ENCODE measurements at regions not wholly inside any gene's neighbourhood (a gene's known extent, or its start where the extent isn't known, plus 50 kb on each side); places are given as distances from the start of the nearest gene placed in this dataset.

DNA sequence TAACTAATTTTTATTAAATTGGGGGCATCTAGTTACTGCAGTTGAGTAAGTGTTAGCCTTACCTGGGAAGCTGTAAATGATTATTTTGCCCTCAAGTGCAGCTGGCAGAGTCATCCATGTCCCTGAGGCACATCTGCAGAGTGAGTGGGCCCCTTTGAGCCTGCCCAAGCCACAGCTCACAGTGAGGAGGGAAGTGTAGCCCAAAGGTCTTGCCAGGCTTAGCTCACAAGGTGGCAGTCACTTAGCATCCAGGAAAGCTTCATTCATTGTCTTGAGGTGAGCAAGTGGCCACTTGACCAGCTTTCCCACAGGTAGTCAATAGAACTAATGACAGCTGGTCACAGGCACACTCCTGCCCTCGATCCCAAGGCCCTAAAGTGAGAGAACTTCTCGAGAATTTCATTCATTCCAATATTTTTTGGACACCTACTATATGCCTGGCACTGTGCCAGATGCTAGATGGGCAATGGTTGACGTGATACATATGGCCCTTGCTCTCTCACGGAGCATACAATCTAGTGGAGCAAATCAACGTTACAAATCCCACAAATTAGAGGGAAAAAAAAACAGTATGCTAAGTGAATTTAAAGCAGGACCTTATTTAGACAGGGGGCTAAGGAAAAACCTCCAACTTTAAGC is 163.3 kb upstream of the IL12A start (continued):
- no peak for TF ChIP-seq ZNF837 (tag by site-specific recombination; IDR thresholded peaks at IDR 0.05)
- no peak for TF ChIP-seq SCRT2 (tag by site-specific recombination; IDR thresholded peaks at IDR 0.05)
- TF ChIP-seq ZNF544 (tag by site-specific recombination; IDR thresholded peaks at IDR 0.05) = peak; percentile 70; the same call in 1 of the 2 replicates
- TF ChIP-seq ZNF660 (tag by site-specific recombination; IDR thresholded peaks at IDR 0.05) = 0 out of 2 replicates have a peak, but pooled peaks have one; percentile 57
- TF ChIP-seq, protein P1, sequence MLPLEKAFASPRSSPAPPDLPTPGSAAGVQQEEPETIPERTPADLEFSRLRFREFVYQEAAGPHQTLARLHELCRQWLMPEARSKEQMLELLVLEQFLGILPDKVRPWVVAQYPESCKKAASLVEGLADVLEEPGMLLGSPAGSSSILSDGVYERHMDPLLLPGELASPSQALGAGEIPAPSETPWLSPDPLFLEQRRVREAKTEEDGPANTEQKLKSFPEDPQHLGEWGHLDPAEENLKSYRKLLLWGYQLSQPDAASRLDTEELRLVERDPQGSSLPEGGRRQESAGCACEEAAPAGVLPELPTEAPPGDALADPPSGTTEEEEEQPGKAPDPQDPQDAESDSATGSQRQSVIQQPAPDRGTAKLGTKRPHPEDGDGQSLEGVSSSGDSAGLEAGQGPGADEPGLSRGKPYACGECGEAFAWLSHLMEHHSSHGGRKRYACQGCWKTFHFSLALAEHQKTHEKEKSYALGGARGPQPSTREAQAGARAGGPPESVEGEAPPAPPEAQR (tag by site-specific recombination; IDR thresholded peaks at IDR 0.05) = no peak
- TF ChIP-seq ZNF112 (tag by site-specific recombination; IDR thresholded peaks at IDR 0.05) = 0 out of 2 replicates have a peak, but pooled peaks have one; percentile 18
- 0 out of 2 replicates have a peak, but pooled peaks have one; percentile 15 for TF ChIP-seq KLF10 (tag by site-specific recombination; IDR thresholded peaks at IDR 0.05)

DNA sequence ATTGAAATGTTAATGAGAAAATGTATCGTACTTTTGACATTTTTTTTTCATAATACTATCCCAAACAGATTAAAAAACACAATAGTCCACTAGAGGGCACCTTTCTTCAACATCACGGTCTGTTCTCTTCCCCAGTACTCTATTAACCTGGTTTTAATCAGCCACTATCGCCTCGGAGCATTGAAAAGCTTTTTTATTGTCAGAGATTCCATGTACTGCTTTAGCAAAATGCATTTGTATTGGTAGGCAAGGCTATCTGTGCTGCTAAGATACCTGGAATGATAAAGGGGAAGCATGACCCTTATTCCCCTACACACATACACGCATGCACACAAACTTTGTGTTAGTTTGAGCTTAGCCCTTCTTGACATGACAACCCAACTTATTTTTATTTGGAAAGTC is 160.1 kb upstream of the IL12A start:
- H3K9me3 ChIP-seq (ENCODE audit: control insufficient read depth, insufficient read depth, low read depth, low read length) = no peaks in the 10 kb centered on the region
- ChIA-PET POLR2A (interaction anchor here (1.1 kb wide), 1 partner anchor 63 kb away, joined by 5 read pairs; no protein-coding TSS in a partner anchor), CTCF (interaction anchor here (0.6 to 6.3 kb wide), 30 partner anchors 10 to 865 kb away, joined by 3 to 45 read pairs (median 5); no protein-coding TSS in a partner anchor)
- no peak overlapping the region for H3K4me3 ChIP-seq (ENCODE audit: low read depth, low read length)
- H3K27ac ChIP-seq (ENCODE audit: extremely low read depth, low read depth, low read length) = peak overlapping the region; percentile 55
- no peaks in the 10 kb centered on the region for H3K36me3 ChIP-seq (ENCODE audit: control insufficient read depth in 2 of 2, insufficient read depth in 1 of 2, low read length in 2 of 2)
- peaks cover 27% of the 10 kb centered on the region for H3K4me1 ChIP-seq (ENCODE audit: control insufficient read depth, insufficient read depth, low read length)
- TF ChIP-seq, protein P2, sequence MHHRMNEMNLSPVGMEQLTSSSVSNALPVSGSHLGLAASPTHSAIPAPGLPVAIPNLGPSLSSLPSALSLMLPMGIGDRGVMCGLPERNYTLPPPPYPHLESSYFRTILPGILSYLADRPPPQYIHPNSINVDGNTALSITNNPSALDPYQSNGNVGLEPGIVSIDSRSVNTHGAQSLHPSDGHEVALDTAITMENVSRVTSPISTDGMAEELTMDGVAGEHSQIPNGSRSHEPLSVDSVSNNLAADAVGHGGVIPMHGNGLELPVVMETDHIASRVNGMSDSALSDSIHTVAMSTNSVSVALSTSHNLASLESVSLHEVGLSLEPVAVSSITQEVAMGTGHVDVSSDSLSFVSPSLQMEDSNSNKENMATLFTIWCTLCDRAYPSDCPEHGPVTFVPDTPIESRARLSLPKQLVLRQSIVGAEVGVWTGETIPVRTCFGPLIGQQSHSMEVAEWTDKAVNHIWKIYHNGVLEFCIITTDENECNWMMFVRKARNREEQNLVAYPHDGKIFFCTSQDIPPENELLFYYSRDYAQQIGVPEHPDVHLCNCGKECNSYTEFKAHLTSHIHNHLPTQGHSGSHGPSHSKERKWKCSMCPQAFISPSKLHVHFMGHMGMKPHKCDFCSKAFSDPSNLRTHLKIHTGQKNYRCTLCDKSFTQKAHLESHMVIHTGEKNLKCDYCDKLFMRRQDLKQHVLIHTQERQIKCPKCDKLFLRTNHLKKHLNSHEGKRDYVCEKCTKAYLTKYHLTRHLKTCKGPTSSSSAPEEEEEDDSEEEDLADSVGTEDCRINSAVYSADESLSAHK (tag by site-specific recombination; IDR thresholded peaks at IDR 0.05) = no peak
- TF ChIP-seq, protein P3, sequence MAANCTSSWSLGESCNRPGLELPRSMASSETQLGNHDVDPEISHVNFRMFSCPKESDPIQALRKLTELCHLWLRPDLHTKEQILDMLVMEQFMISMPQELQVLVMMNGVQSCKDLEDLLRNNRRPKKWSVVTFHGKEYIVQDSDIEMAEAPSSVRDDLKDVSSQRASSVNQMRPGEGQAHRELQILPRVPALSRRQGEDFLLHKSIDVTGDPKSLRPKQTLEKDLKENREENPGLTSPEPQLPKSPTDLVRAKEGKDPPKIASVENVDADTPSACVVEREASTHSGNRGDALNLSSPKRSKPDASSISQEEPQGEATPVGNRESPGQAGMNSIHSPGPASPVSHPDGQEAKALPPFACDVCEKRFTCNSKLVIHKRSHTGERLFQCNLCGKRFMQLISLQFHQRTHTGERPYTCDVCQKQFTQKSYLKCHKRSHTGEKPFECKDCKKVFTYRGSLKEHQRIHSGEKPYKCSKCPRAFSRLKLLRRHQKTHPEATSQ (tag by site-specific recombination; IDR thresholded peaks at IDR 0.05) = no peak
- TF ChIP-seq ZNF701 (tag by site-specific recombination; IDR thresholded peaks at IDR 0.05) = no peak
- TF ChIP-seq ZNF677 (tag by site-specific recombination; IDR thresholded peaks at IDR 0.05) = no peak
- no peak for TF ChIP-seq ZNF560 (tag by site-specific recombination; IDR thresholded peaks at IDR 0.05; ENCODE audit: borderline replicate concordance)
- 0 out of 2 replicates have a peak, but pooled peaks have one; percentile 33 for TF ChIP-seq ZFP37 (tag by site-specific recombination; IDR thresholded peaks at IDR 0.05)
- no peak for TF ChIP-seq KLF1 (tag by site-specific recombination; IDR thresholded peaks at IDR 0.05)
- no peak for TF ChIP-seq TCF7L2 (IDR thresholded peaks at IDR 0.05; ENCODE audit: borderline replicate concordance, low read depth, low read length)
- TF ChIP-seq, protein P4, sequence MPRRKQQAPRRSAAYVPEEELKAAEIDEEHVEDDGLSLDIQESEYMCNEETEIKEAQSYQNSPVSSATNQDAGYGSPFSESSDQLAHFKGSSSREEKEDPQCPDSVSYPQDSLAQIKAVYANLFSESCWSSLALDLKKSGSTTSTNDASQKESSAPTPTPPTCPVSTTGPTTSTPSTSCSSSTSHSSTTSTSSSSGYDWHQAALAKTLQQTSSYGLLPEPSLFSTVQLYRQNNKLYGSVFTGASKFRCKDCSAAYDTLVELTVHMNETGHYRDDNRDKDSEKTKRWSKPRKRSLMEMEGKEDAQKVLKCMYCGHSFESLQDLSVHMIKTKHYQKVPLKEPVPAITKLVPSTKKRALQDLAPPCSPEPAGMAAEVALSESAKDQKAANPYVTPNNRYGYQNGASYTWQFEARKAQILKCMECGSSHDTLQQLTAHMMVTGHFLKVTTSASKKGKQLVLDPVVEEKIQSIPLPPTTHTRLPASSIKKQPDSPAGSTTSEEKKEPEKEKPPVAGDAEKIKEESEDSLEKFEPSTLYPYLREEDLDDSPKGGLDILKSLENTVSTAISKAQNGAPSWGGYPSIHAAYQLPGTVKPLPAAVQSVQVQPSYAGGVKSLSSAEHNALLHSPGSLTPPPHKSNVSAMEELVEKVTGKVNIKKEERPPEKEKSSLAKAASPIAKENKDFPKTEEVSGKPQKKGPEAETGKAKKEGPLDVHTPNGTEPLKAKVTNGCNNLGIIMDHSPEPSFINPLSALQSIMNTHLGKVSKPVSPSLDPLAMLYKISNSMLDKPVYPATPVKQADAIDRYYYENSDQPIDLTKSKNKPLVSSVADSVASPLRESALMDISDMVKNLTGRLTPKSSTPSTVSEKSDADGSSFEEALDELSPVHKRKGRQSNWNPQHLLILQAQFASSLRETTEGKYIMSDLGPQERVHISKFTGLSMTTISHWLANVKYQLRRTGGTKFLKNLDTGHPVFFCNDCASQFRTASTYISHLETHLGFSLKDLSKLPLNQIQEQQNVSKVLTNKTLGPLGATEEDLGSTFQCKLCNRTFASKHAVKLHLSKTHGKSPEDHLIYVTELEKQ (tag by site-specific recombination; IDR thresholded peaks at IDR 0.05; ENCODE audit: borderline replicate concordance) = no peak
- TF ChIP-seq, protein P5, sequence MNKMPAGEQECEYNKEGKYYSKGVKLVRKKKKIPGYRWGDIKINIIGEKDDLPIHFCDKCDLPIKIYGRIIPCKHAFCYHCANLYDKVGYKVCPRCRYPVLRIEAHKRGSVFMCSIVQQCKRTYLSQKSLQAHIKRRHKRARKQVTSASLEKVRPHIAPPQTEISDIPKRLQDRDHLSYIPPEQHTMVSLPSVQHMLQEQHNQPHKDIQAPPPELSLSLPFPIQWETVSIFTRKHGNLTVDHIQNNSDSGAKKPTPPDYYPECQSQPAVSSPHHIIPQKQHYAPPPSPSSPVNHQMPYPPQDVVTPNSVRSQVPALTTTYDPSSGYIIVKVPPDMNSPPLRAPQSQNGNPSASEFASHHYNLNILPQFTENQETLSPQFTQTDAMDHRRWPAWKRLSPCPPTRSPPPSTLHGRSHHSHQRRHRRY (tag by site-specific recombination; IDR thresholded peaks at IDR 0.05) = no peak
- no peak for TF ChIP-seq ZNF274 (IDR thresholded peaks at IDR 0.05; ENCODE audit: low read length)
- TF ChIP-seq ZNF274 (tag by site-specific recombination; IDR thresholded peaks at IDR 0.05; ENCODE audit: borderline replicate concordance) = no peak
- TF ChIP-seq ZNF654 (tag by site-specific recombination; IDR thresholded peaks at IDR 0.05; ENCODE audit: low read depth) = peak; percentile 73
- 0 out of 2 replicates have a peak, but pooled peaks have one; percentile 16 for TF ChIP-seq ZNF501 (tag by site-specific recombination; IDR thresholded peaks at IDR 0.05)
- TF ChIP-seq ZNF571 (tag by site-specific recombination; IDR thresholded peaks at IDR 0.05) = no peak
- TF ChIP-seq ZFP41 (tag by site-specific recombination; IDR thresholded peaks at IDR 0.05; ENCODE audit: borderline replicate concordance) = no peak
- no peak for TF ChIP-seq BCL11A (tag by site-specific recombination; IDR thresholded peaks at IDR 0.05; ENCODE audit: low read depth)
- TF ChIP-seq ZNF549 (tag by site-specific recombination; IDR thresholded peaks at IDR 0.05) = no peak
- TF ChIP-seq ZSCAN30 (tag by site-specific recombination; IDR thresholded peaks at IDR 0.05) = peak; percentile 63; the same call in 1 of the 2 replicates

Measured in HEK293 (cell line).